HG02623 (cell line): ENCODE measurements at regions not wholly inside any gene's neighbourhood (a gene's known extent, or its start where the extent isn't known, plus 50 kb on each side); places are given as distances from the start of the nearest gene placed in this dataset.
A peak's percentile ranks its signal among the peaks of the same experiment; 100 is the strongest.

Experiments
- ATAC-seq: cut with Tn5 transposase; IDR thresholded peaks from one replicate; pipeline ENCODE4 v1.9.1; 2021; ENCODE audit warnings: moderate library complexity; ENCODE audit not compliant: unreplicated experiment

DNA sequence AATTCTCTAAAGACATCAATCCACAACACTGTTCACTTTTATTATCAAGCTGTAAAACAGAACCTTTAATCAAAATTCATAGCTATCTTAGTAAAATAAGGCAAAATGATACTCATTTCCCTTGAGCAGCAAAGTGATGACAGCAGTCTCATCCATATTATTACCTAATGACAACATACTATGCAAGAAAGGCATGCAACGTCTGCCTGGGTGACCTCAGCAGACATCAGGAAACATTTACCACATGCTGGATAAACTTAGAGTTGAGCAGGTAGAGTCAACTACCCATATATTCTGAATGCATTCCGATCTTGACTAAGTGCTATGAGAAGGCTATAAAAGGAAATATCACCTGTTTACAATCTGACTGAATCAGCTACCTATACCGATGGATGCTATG lies 145.1 kb downstream of the SIPA1L2 start:
- ATAC-seq, result no peak

- no peak for ATAC-seq
These were observed 146.1 kb downstream of the SIPA1L2 start for GRCh38 chr1:232483826-232484225.

GRCh38 chr1:232481091-232481490 lies 148.8 kb downstream of the SIPA1L2 start:
- ATAC-seq, result no peak

GRCh38 chr1:232477728-232478127 lies 152.2 kb downstream of the SIPA1L2 start:
- no peak for ATAC-seq

- no peak for ATAC-seq
These were observed 153.4 kb downstream of the SIPA1L2 start for GRCh38 chr1:232476538-232476950.

GRCh38 chr1:232474826-232475225 lies 155.1 kb downstream of the SIPA1L2 start:
- no peak for ATAC-seq

GRCh38 chr1:232473900-232474299 lies 156.0 kb downstream of the SIPA1L2 start:
- no peak for ATAC-seq

DNA sequence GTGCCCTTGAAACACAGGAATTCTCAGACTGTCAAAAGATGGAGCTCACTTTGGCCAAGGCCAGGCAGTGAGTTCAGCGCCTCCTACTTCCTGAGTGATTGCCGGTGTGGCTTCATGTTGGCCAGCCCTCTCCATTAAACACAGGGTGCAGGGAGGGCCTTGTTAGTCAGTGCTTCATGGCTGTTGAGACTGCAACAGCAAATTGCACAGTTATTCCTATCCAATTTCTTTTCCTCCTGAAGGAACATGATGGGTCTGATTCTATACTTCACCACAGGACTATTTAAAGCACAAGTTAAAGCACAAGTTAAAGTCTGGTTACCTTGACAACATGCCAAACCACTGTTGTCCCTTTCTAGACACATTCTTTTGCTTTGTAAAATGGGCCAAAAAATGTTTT lies 156.6 kb downstream of the SIPA1L2 start:
- ATAC-seq, result no peak

DNA sequence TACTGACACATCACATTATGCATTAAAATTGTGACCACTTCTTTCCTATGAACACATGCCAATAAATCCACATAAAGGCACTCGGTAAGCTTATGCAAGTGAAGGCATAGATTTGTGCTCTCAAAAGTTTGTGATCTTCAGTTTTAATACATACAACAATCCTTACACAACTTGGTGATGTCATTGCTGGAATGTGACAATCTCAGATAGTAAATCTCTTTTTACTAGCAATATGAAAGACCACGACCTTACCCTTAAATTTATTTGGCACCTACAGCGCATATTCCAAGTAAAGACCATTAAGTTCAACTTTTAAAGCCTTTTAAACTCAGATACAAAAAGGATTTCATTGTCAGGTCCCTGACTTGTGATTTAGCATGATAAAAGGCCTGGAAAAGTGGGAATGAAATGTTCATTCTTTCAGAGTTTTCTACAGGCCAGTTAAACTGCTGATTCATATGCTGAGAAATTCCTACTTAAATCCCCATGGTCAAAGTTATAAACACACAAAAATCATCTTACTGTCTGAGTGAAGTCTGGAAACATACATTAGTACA lies 157.4 kb downstream of the SIPA1L2 start:
- no peak for ATAC-seq

- ATAC-seq, result no peak
These were observed 158.7 kb downstream of the SIPA1L2 start for GRCh38 chr1:232471250-232471649.

DNA sequence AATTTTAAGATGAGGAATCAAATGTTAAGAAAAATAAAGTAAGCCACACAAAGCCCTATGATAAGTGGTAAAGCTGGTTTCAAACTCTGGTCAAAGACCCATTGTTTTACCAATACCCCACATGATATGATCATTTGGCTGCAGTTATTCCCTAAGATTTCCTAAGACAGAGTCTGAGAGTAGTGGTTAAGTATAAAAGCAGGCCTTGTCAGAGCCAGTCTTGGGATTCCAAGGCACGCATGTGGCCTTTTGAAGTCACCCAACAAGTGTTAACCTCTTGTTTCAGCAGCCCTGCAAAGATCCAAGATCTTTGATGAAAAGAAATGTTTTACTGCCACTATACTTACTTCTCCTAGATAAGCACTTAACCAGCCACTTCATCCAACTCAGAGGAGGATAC lies 159.2 kb downstream of the SIPA1L2 start:
- no peak for ATAC-seq

GRCh38 chr1:232468249-232468648 lies 161.7 kb downstream of the SIPA1L2 start:
- no peak for ATAC-seq

DNA sequence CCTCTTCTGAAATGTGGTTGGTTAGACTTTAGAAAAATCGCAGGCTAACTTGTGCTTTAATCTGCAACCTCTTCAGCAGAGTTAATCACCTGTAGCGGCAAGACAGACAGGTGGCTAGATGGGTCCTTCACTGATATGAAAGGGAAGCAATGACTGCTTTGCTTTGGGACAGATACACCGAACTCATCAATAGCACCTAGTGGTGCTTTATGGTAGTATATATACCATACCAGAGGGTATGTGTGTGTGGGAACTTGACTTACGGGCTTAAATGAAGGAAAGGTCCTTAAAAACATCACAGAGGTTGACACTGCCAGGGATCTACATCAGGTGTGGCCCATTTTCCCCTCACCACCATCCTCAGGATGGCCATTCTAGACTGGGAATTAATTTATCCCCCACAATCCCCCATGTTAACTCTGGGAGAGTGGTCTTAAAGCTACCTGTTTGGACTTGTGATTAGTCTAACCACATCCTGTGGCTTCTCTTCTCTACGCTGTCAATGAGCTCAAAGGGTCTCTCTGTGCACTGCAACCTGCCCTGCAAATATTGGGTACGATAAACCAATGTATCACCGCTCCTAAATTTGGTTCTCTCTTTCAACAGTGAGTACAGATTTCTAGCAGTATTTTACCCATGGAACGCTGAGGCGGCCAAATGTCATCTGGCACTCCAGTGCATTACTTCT lies 162.7 kb downstream of the SIPA1L2 start:
- no peak for ATAC-seq

DNA sequence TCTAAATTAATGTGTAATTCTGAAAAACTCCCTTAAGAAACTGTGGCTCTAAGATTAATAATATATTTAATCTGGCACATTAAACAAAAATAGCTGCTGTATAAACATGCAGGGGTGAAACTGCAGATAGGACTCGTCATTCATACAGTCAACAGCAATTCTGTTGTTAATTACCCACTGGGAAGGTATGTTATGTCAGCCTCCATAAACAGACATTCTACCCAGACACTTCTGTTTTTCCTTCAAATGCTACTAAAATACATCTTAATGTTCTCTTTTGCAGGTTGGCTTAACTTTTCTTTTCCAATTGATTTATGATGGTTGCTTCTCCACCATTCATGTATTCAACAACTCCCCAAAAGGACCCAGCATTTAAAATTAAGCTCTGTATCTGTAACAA lies 165.6 kb downstream of the SIPA1L2 start:
- no peak for ATAC-seq

DNA sequence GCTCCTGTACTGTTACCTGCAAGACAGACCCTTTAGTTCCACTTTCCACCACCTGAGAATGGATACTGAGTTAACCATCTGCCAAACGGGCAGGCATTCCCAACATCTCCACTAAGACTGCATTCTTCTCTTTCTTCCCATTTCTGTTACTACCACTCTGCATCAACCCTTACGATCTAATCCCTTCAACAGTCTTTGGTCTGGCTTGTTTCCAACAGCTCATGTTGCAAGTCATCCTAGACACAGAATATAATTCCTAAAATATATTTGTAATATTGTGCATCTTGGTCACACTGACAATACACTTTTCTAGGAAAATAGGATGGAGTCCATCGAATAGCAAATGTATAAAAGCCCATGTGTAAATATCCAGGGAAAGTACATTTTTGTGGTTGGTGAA lies 166.7 kb downstream of the SIPA1L2 start:
- ATAC-seq, result no peak

DNA sequence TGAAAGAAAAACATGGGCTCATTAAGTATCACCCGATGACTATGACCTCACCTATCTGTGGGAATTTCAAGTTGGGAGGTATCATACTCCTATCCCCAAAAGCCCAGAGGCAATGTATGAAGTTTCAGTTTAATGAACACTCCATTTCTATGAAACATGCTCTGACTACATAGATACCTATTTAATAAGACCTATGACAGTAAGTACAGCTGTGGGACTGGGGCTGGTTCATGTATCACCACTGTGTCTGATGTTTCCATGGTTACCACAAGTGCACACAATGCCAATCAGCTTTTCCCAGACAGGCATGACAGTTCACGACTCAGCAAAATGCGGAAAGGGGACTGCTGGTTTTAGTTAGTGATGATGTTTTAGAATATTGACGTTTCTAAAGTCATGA lies 167.7 kb downstream of the SIPA1L2 start:
- no peak for ATAC-seq

DNA sequence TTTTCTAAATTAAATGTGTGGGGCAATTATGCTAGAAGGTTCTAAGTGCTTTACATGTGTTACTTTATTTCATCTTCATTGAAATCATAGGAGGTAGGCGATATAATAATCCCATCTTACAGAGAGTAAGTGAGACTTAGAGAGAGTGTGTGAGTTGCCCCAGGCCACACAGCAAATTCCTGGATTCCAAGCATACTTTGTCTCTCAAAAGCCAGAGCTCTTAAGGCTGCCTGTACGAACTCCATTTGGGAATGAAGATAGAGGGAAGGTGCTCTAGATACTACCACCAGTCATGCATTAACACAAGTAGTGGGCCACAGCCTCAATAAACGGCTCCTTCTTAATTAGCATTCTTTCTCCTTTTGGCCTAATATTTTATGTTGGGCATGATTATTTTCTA lies 170.1 kb downstream of the SIPA1L2 start:
- ATAC-seq, result no peak

DNA sequence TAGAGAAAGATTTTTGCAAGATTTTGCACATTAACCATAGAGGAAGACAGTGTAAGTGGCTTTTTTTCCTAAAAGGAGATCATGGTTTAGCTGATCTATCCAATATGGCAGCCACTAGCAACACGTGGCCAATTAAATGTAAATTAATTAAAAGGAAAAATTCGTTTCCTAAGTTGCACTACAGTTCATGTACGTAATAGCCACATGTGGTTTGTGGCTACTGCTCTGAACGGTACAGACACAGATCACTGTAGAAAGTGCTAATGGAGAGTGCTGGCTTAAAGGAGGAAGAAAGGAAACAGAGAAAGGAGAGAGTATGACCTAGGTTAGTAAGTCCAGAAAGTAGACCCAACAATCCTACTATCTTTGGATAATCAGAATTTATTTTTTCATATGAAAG lies 170.8 kb downstream of the SIPA1L2 start:
- ATAC-seq, result no peak

- ATAC-seq, result peak; percentile 86
These were observed 172.3 kb downstream of the SIPA1L2 start for GRCh38 chr1:232457595-232457994.

GRCh38 chr1:232456714-232457113 lies 173.2 kb downstream of the SIPA1L2 start:
- no peak for ATAC-seq

DNA sequence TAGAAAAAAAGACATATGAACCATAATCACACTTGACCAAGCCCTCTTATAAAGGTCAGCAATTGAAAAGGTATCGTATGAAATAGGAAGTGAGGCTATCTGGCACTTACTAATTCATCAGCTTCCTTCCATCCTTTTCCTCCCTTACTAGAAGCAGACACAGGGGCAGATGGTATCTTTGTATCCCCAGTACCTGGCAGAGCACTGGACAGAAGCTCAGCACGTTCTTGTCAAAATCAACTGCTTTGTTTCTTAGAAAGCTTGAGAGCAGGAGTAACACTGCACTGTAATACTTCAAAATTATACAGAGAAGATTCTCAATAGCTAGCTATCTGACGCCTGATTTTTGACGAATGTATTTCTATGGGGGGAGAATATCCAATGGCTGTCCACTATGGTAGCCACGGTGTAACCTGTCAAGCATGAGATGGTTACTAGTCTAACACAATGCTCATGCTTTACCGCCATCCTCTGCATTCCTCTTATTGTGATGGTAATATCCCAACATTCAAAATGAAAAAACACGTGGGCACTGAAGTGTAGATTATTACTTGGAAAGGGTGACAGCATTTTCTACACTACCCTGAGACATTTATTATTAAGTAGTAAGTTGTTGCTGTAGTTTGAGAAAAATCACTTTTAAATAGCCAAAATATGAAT lies 175.6 kb downstream of the SIPA1L2 start:
- no peak for ATAC-seq

GRCh38 chr1:232452736-232453440 lies 177.0 kb downstream of the SIPA1L2 start:
- ATAC-seq, result no peak
